Tongue (tissue), 1 donor: ENCODE measurements at regions not wholly inside any gene's neighbourhood (a gene's known extent, or its start where the extent isn't known, plus 50 kb on each side); places are given as distances from the start of the nearest gene placed in this dataset.
"Not testable (repeated sequence)": the region's sequence is repeated elsewhere in the genome, so short reads cannot be mapped to it uniquely, and the experiment has no call there.

ENCODE experiments used
- DNase-seq: peaks from one replicate; pipeline ENCODE4 v3.0.0-alpha.2; 2015

GRCh38 chr14:31911160-31911559 lies 165.9 kb upstream of the ARHGAP5 start:
- DNase-seq = no peak

GRCh38 chr14:31913370-31913769 lies 163.7 kb upstream of the ARHGAP5 start:
- no peak for DNase-seq

GRCh38 chr14:31918289-31918688 lies 158.8 kb upstream of the ARHGAP5 start:
- DNase-seq = not testable (repeated sequence)

- DNase-seq = no peak
Observed at GRCh38 chr14:31920001-31920400, 157.1 kb upstream of the ARHGAP5 start.

GRCh38 chr14:31920989-31921650 lies 156.0 kb upstream of the ARHGAP5 start:
- no peak for DNase-seq

GRCh38 chr14:31921721-31922120 lies 155.4 kb upstream of the ARHGAP5 start:
- DNase-seq = peak; percentile 63

- peak; percentile 25 for DNase-seq
Observed at GRCh38 chr14:31926123-31926522, 151.0 kb upstream of the ARHGAP5 start.

GRCh38 chr14:31926652-31927347 lies 150.3 kb upstream of the ARHGAP5 start:
- peak; percentile 40 for DNase-seq

GRCh38 chr14:31927348-31927832 lies 149.7 kb upstream of the ARHGAP5 start:
- DNase-seq = peak; percentile 35

- DNase-seq = no peak
Observed at GRCh38 chr14:31930070-31930469, 147.0 kb upstream of the ARHGAP5 start.

- DNase-seq = no peak
Observed at GRCh38 chr14:31930493-31931240, 146.4 kb upstream of the ARHGAP5 start.

- DNase-seq = no peak
Observed at GRCh38 chr14:31932675-31933074, 144.4 kb upstream of the ARHGAP5 start.

- no peak for DNase-seq
Observed at GRCh38 chr14:31933716-31934115, 143.4 kb upstream of the ARHGAP5 start.

- DNase-seq = peak; percentile 76
Observed at GRCh38 chr14:31934767-31935266, 142.3 kb upstream of the ARHGAP5 start.

- no peak for DNase-seq
Observed at GRCh38 chr14:31935391-31935790, 141.7 kb upstream of the ARHGAP5 start.

- DNase-seq = no peak
Observed at GRCh38 chr14:31936115-31936514, 141.0 kb upstream of the ARHGAP5 start.

GRCh38 chr14:31937730-31938346 lies 139.3 kb upstream of the ARHGAP5 start:
- DNase-seq = no peak

- peak; percentile 41 for DNase-seq
Observed at GRCh38 chr14:31939934-31940333, 137.2 kb upstream of the ARHGAP5 start.

- no peak for DNase-seq
Observed at GRCh38 chr14:31941487-31941886, 135.6 kb upstream of the ARHGAP5 start.

- DNase-seq = no peak
Observed at GRCh38 chr14:31942166-31942841, 134.8 kb upstream of the ARHGAP5 start.

- no peak for DNase-seq
Observed at GRCh38 chr14:31943217-31943799, 133.8 kb upstream of the ARHGAP5 start.
